SK-N-MC (cell line): ENCODE measurements at regions not wholly inside any gene's neighbourhood (a gene's known extent, or its start where the extent isn't known, plus 50 kb on each side); places are given as distances from the start of the nearest gene placed in this dataset.

Experiments used
- EZH2 ChIP-seq: fragments of 200-600 bp; sonication (generic); IDR thresholded peaks from one replicate; pipeline ENCODE4 v1.6.1; 2017; ENCODE audit warnings: antibody characterized with exemption
- FOXP2 ChIP-seq: optimal IDR thresholded peaks from 2 replicates; pipeline ENCODE3; 2011; ENCODE audit warnings: mild to moderate bottlenecking, moderate library complexity; ENCODE audit not compliant: insufficient read depth; ENCODE audit errors: extremely low read length, control extremely low read depth
- POLR2AphosphoS5 ChIP-seq: IDR thresholded peaks from 2 replicates; pipeline ENCODE4 v1.6.1; 2012; ENCODE audit warnings: mild to moderate bottlenecking, low read depth, low read length, borderline replicate concordance

GRCh38 chr2:226080334-226080733, 680.8 kb downstream of the NYAP2 start:
- TF ChIP-seq EZH2 (no peak), POLR2AphosphoS5 (no peak), FOXP2 (no peak)
